HCT116 (cell line): ENCODE measurements at regions not wholly inside any gene's neighbourhood (a gene's known extent, or its start where the extent isn't known, plus 50 kb on each side); places are given as distances from the start of the nearest gene placed in this dataset.

ENCODE experiments used
- ATAC-seq: fragments of 200-7000 bp; cut with Tn5 transposase; 2 replicates; pipeline ENCODE4 v1.9.1; 2020; ENCODE audit warnings: mild to moderate bottlenecking, moderate library complexity
- BruUV-seq: library from RNA; stranded (reverse); fragments of 400-500 nt; replicated peaks from 2 replicates; lab custom pipeline; 2021; lab: Mats Ljungman, UMichigan
- CTCF ChIA-PET: fragments of 300-600 bp; sonication (Branson Sonifier 250); formaldehyde crosslinking; loops from one replicate; lab custom pipeline; 2021; ENCODE audit warnings: antibody characterized with exemption; lab: Charles Lee
- POLR2A ChIA-PET: fragments of 300-600, 350-600 bp; sonication (Branson Sonifier 250); formaldehyde crosslinking; loops from one replicate; lab custom pipeline; 2021; ENCODE audit warnings: antibody characterized with exemption; lab: Charles Lee
- RAD21 ChIA-PET, 2 experiments: fragments of 300-600 bp; sonication (Branson Sonifier 250); formaldehyde crosslinking; loops; one replicate each; lab custom pipeline; 2023; ENCODE audit warnings: low total read pairs in 2 of 2; ENCODE audit not compliant: uncharacterized antibody in 2 of 2, unreplicated experiment in 2 of 2, low non-redundant PET in 1 of 2; lab: Charles Lee
- DNase-seq: peaks from one replicate; pipeline ENCODE4 v3.0.0-alpha.2; 2010; ENCODE audit warnings: low read depth, low spot score
- H2AFZ ChIP-seq: fragments of 200-600 bp; shearing (Covaris generic), sonication (generic); 2 replicates; pipeline ENCODE4 v1.6.1; 2017; ENCODE audit warnings: low read depth, mixed run types, mixed read lengths, antibody characterized with exemption, low read length; ENCODE audit not compliant: poor library complexity, severe bottlenecking
- H3K27ac ChIP-seq: 2 replicates; pipeline ENCODE4 v1.5.1; 2012; ENCODE audit warnings: low read depth, low read length
- H3K27me3 ChIP-seq: fragments of 200-600 bp; sonication (generic); 2 replicates; pipeline ENCODE4 v1.6.1; 2016; ENCODE audit warnings: mixed run types, low read length, mixed read lengths; ENCODE audit not compliant: insufficient read depth
- H3K36me3 ChIP-seq, 2 experiments: fragments of 200-500 bp in 1 of 2; fragments of 200-600 bp in 1 of 2; sonication (Bioruptor generic) in 1 of 2; sonication (generic) in 1 of 2; 2 replicates each; pipeline versions ENCODE4 v1.5.1 to v1.6.1; 2014 to 2016; ENCODE audit warnings: low read length in 2 of 2, inconsistent platforms in 1 of 2, mixed read lengths in 1 of 2, mixed run types in 1 of 2; ENCODE audit not compliant: insufficient read depth in 2 of 2, control insufficient read depth in 1 of 2
- H3K4me1 ChIP-seq, 2 experiments: fragments of 200-600 bp in 1 of 2; sonication (generic) in 1 of 2; 2 replicates each; pipeline versions ENCODE4 v1.5.1 to v1.6.1; 2012 to 2017; ENCODE audit warnings: low read length in 2 of 2, inconsistent platforms in 1 of 2, mild to moderate bottlenecking in 1 of 2, mixed read lengths in 1 of 2, mixed run types in 1 of 2, moderate library complexity in 1 of 2; ENCODE audit not compliant: insufficient read depth in 2 of 2, control insufficient read depth in 1 of 2
- H3K4me2 ChIP-seq: fragments of 200-600 bp; sonication (generic); 2 replicates; pipeline ENCODE4 v1.6.1; 2017; ENCODE audit warnings: mixed run types, low read length, mixed read lengths
- H3K4me3 ChIP-seq, 2 experiments: fragments of 200-600 bp in 1 of 2; sonication (generic) in 1 of 2; replicated peaks in 1 of 2; 2 replicates each; pipeline ENCODE4 v1.5.1; 2011 to 2016; ENCODE audit warnings: low read length in 2 of 2, control low read depth in 1 of 2, low read depth in 1 of 2, mild to moderate bottlenecking in 1 of 2, mixed read lengths in 1 of 2, mixed run types in 1 of 2
- H3K79me2 ChIP-seq: fragments of 200-600 bp; sonication (generic); 2 replicates; pipeline ENCODE4 v1.6.1; 2017; ENCODE audit warnings: mild to moderate bottlenecking, mixed run types, low read length, moderate library complexity, mixed read lengths; ENCODE audit not compliant: insufficient read depth
- H3K9ac ChIP-seq: fragments of 200-600 bp; sonication (generic); 2 replicates; pipeline ENCODE4 v1.6.1; 2016; ENCODE audit warnings: low read length, mixed read lengths
- H3K9me2 ChIP-seq: fragments of 200-600 bp; sonication (generic), shearing (Covaris generic); 2 replicates; pipeline ENCODE4 v1.6.1; 2017; ENCODE audit warnings: mixed run types, mild to moderate bottlenecking, moderate library complexity; ENCODE audit not compliant: insufficient read depth
- H3K9me3 ChIP-seq, 2 experiments: fragments of 200-500 bp in 1 of 2; fragments of 200-600 bp in 1 of 2; sonication (Bioruptor generic) in 1 of 2; sonication (generic) in 1 of 2; 2 replicates each; pipeline ENCODE4 v1.6.1; 2014 to 2017; ENCODE audit warnings: low read length in 2 of 2, mixed read lengths in 2 of 2, inconsistent platforms in 1 of 2, low read depth in 1 of 2, mild to moderate bottlenecking in 1 of 2, mixed run types in 1 of 2, moderate library complexity in 1 of 2; ENCODE audit not compliant: control insufficient read depth in 1 of 2, insufficient read depth in 1 of 2
- H4K20me1 ChIP-seq: fragments of 200-600 bp; sonication (generic), shearing (Covaris generic); 2 replicates; pipeline ENCODE4 v1.6.1; 2017; ENCODE audit warnings: mixed run types, mild to moderate bottlenecking, moderate library complexity; ENCODE audit not compliant: insufficient read depth
- CBX3 ChIP-seq: IDR thresholded peaks from 2 replicates; pipeline ENCODE4 v1.6.1; 2012; ENCODE audit warnings: low read depth
- ELF1 ChIP-seq: IDR thresholded peaks from 2 replicates; pipeline ENCODE4 v1.6.1; 2012; ENCODE audit warnings: low read depth, borderline replicate concordance
- POLR2A ChIP-seq: IDR thresholded peaks from 2 replicates; pipeline ENCODE4 v1.7.0; 2011; ENCODE audit warnings: borderline replicate concordance; ENCODE audit not compliant: insufficient read depth, insufficient read length; ENCODE audit errors: extremely low read depth
- REST ChIP-seq: IDR thresholded peaks from 2 replicates; pipeline ENCODE4 v1.6.1; 2012; ENCODE audit warnings: low read depth
- TCF7L2 ChIP-seq: IDR thresholded peaks from 2 replicates; pipeline ENCODE4 v1.7.0; 2011; ENCODE audit warnings: borderline replicate concordance, inconsistent platforms; ENCODE audit not compliant: insufficient read depth, insufficient read length; ENCODE audit errors: extremely low read depth
- YY1 ChIP-seq: IDR thresholded peaks from 2 replicates; pipeline ENCODE4 v1.6.1; 2011; ENCODE audit warnings: low read length, low read depth, moderate library complexity, mild to moderate bottlenecking; ENCODE audit not compliant: insufficient replicate concordance; ENCODE audit errors: extremely low read depth
- ZBTB33 ChIP-seq: IDR thresholded peaks from 2 replicates; pipeline ENCODE4 v1.6.1; 2011; ENCODE audit warnings: mild to moderate bottlenecking, low read length, moderate library complexity; ENCODE audit not compliant: insufficient replicate concordance; ENCODE audit errors: extremely low read depth
- ZFX ChIP-seq: fragments of 450-650 bp; IDR thresholded peaks from 2 replicates; pipeline ENCODE4 v1.6.1; 2017
- ZNF274 ChIP-seq: fragments of 200-500 bp; sonication (Bioruptor generic); IDR thresholded peaks from 2 replicates; pipeline ENCODE4 v1.6.1; 2014; ENCODE audit warnings: mild to moderate bottlenecking, low read depth, low read length, inconsistent platforms
- intact Hi-C: fragments of 100-400 bp; cut with micrococcal nuclease; formaldehyde crosslinking; loops from 2 replicates; pipeline ENCODE4 v1.10.0; 2022

GRCh38 chr11:93906486-93906885 lies 56.1 kb upstream of the VSTM5 start:
- no peak overlapping the region for H3K9ac ChIP-seq
- H3K27me3 ChIP-seq: peaks cover 4% of the 10 kb centered on the region; the same call in 1 of the 2 replicates
- POLR2A ChIA-PET: no interaction called here
- TF ChIP-seq TCF7L2 (no peak), ELF1 (no peak), CBX3 (no peak), REST (no peak)
- TF ChIP-seq, all 23 proteins: peak for 0
- ATAC-seq (no peak), DNase-seq (no peak)
- no peaks in the 10 kb centered on the region for H3K9me3 ChIP-seq
- no peaks in the 10 kb centered on the region for H3K36me3 ChIP-seq
- no peaks in the 10 kb centered on the region for H3K79me2 ChIP-seq
- H3K4me3 ChIP-seq: no peak overlapping the region
- no TSS peak for BruUV-seq
- intact Hi-C loops: no loop called here
- H4K20me1 ChIP-seq: no peaks in the 10 kb centered on the region
- no peak overlapping the region for H3K4me2 ChIP-seq
- H3K9me2 ChIP-seq: no peaks in the 10 kb centered on the region
- RAD21 ChIA-PET: no interaction called here
- peaks cover 0 to 10% of the 10 kb centered on the region in 2 experiments; a peak in 2 of 4 replicates for H3K4me1 ChIP-seq
- no peak overlapping the region for H2AFZ ChIP-seq
- no peak overlapping the region for H3K27ac ChIP-seq
- CTCF ChIA-PET: interaction anchor here (1.5 kb wide), 1 partner anchor 11 kb away, joined by 10 read pairs; no protein-coding TSS in a partner anchor

- no peaks in the 10 kb centered on the region for H4K20me1 ChIP-seq
- DNase-seq (no peak), ATAC-seq (no peak)
- no peaks in the 10 kb centered on the region for H3K79me2 ChIP-seq
- ChIA-PET POLR2A (no interaction called here), RAD21 (no interaction called here), CTCF (no interaction called here)
- no TSS peak for BruUV-seq
- 0 out of 2 replicates have a peak, but pooled peaks cover under 1% of the 10 kb centered on the region for H3K27me3 ChIP-seq
- H3K4me1 ChIP-seq: peaks cover 0 to 10% of the 10 kb centered on the region in 2 experiments; a peak in 2 of 4 replicates
- H3K36me3 ChIP-seq: no peaks in the 10 kb centered on the region
- H3K4me2 ChIP-seq: no peak overlapping the region
- H3K27ac ChIP-seq: no peak overlapping the region
- no peaks in the 10 kb centered on the region for H3K9me3 ChIP-seq
- H3K9me2 ChIP-seq: no peaks in the 10 kb centered on the region
- intact Hi-C loops: no loop called here
- no peak overlapping the region for H3K9ac ChIP-seq
- H3K4me3 ChIP-seq: no peak overlapping the region
- H2AFZ ChIP-seq: no peak overlapping the region
- no peak for TF ChIP-seq REST
- TF ChIP-seq ZFX: no peak
- TF ChIP-seq ZBTB33: no peak
- no peak for TF ChIP-seq YY1
- no peak for TF ChIP-seq POLR2A
- no peak for TF ChIP-seq TCF7L2
- TF ChIP-seq ZNF274: no peak
Observed at GRCh38 chr11:93907901-93908300, 57.5 kb upstream of the VSTM5 start.
